ENCODE measurements at regions not wholly inside any gene's neighbourhood (a gene's known extent, or its start where the extent isn't known, plus 50 kb on each side); places are given as distances from the start of the nearest gene placed in this dataset.

- H3K36me3 ChIP-seq (ENCODE audit: control insufficient read depth in 2 of 2, insufficient read depth in 2 of 2, low read length in 1 of 2): no peaks in the 10 kb centered on the region
- H3K9me3 ChIP-seq (replicated peaks; ENCODE audit: control insufficient read depth, insufficient read depth, low read length): no peaks in the 10 kb centered on the region
- no peak overlapping the region for H3K4me3 ChIP-seq
- intact Hi-C loops (cut with micrococcal nuclease; ENCODE audit: unreplicated experiment) (no loop called here), in situ Hi-C loops (cut with MboI) (no loop called here)
- no peak overlapping the region for H3K4me2 ChIP-seq (ENCODE audit: control insufficient read depth, insufficient read depth)
- H3K4me1 ChIP-seq (ENCODE audit: control insufficient read depth, insufficient read depth, low read length): no peaks in the 10 kb centered on the region
- no peaks in the 10 kb centered on the region for H4K20me1 ChIP-seq (ENCODE audit: control insufficient read depth, insufficient read depth)
- no peak for FAIRE-seq
- POLR2A ChIA-PET: no interaction called here
- DNase-seq (ENCODE audit: low read depth, low spot score): no peak
- no peak overlapping the region for H2AFZ ChIP-seq (ENCODE audit: control insufficient read depth, low read depth, low read length)
- CTCF ChIA-PET: interaction anchor here (1.2 to 1.4 kb wide), 3 partner anchors 32 to 133 kb away, joined by 3 to 4 read pairs (median 4); no protein-coding TSS in a partner anchor
- 44% methylated on average over 2 of the region's 2 CpGs for WGBS (ENCODE audit: insufficient coverage, insufficient replicate concordance, low lambda C conversion rate, missing lambda C conversion rate)
- no peak overlapping the region for H3K27ac ChIP-seq (ENCODE audit: control insufficient read depth, insufficient read depth)
- SMC1A ChIA-PET (ENCODE audit: uncharacterized antibody, unreplicated experiment): interaction anchor here (0.7 to 2.1 kb wide), 7 partner anchors 8 to 86 kb away, joined by 4 to 8 read pairs (median 5); no protein-coding TSS in a partner anchor
- no peaks in the 10 kb centered on the region for H3K27me3 ChIP-seq (replicated peaks in 1 of 2; ENCODE audit: control insufficient read depth in 2 of 2, insufficient read depth in 2 of 2, low read length in 1 of 2)
- RAD21 ChIA-PET (ENCODE audit: unreplicated experiment): interaction anchor here (1.0 kb wide), 1 partner anchor 9 kb away, joined by 4 read pairs; no protein-coding TSS in a partner anchor
- no peak for ATAC-seq
- no TSS peak for BruUV-seq (replicated peaks)
- H3K9ac ChIP-seq (ENCODE audit: control insufficient read depth, insufficient read depth, low read length): no peak overlapping the region
- H3K79me2 ChIP-seq (ENCODE audit: control insufficient read depth, insufficient read depth, low read length): no peaks in the 10 kb centered on the region
- no peak for TF ChIP-seq SKIL (IDR thresholded peaks at IDR 0.05; ENCODE audit: low read depth, poor library complexity, severe bottlenecking)
- TF ChIP-seq ATF3 (IDR thresholded peaks at IDR 0.05; ENCODE audit: borderline replicate concordance, extremely low read depth, low read depth, low read length): no peak
- no peak for TF ChIP-seq IRF3 (IDR thresholded peaks at IDR 0.05)
- no peak for TF ChIP-seq ZBTB40 (IDR thresholded peaks at IDR 0.05; ENCODE audit: borderline replicate concordance)
- no peak for TF ChIP-seq HDGF (IDR thresholded peaks at IDR 0.05)
- no peak for TF ChIP-seq PRDM15 (CRISPR knock-in tag; IDR thresholded peaks at IDR 0.05)
- no peak for TF ChIP-seq SIX5 (IDR thresholded peaks at IDR 0.05; ENCODE audit: low read depth, low read length, severe bottlenecking)
- TF ChIP-seq YBX1 (IDR thresholded peaks at IDR 0.05): no peak
- no peak for TF ChIP-seq TCF3 (IDR thresholded peaks at IDR 0.05; ENCODE audit: borderline replicate concordance, insufficient read depth, low read depth, low read length)
- no peak for TF ChIP-seq NFXL1 (IDR thresholded peaks at IDR 0.05; ENCODE audit: borderline replicate concordance)
- TF ChIP-seq NFYB (IDR thresholded peaks at IDR 0.05; ENCODE audit: insufficient read depth, low read depth, low read length): no peak
- no peak for TF ChIP-seq ATF7 (IDR thresholded peaks at IDR 0.05; ENCODE audit: low read depth)
- TF ChIP-seq SREBF2 (IDR thresholded peaks at IDR 0.05; ENCODE audit: low read length): no peak
Measured at GRCh38 chr2:215652388-215652787, 216.5 kb upstream of the FN1 start.
